ENCODE measurements at regions not wholly inside any gene's neighbourhood (a gene's known extent, or its start where the extent isn't known, plus 50 kb on each side); places are given as distances from the start of the nearest gene placed in this dataset.
A peak's percentile ranks its signal among the peaks of the same experiment; 100 is the strongest.

DNA sequence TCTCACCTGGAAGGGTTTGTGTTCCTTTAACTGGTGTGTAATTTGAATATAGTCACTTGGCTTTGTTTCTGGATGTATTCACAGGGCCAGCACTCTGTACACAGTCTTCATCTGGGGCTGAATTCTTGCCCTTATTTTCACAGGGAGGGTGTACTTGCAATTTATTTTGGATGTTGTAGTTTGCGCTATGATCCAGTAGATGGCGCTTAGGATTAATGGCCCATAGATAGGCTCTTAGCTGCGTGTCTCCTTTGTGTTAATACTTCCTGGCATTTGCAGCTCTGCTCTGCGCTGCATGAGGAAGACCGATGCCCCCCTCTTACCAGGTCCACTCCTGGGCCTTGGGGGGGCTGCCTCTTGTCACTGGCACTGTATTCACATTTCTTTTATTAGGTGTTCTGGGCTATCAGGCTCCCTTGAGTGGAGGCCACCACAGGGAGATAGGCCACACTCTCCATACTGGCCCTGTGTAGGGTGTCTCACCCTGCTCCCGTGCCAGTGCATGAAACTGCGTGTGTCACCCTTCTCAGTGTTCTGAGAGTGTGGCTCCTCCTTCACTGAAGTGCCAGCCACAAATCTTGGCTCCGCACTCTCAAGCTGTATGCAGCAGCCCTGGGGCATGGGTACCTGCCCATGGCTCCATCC lies 562.2 kb downstream of the ZIC3 start:
- no peak overlapping the region for H3K9ac ChIP-seq (ENCODE audit: low read length)
- ATAC-seq: no peak
- no peaks in the 10 kb centered on the region for H3K9me3 ChIP-seq (ENCODE audit: control insufficient read depth in 1 of 2, insufficient read depth in 1 of 2, low read depth in 1 of 2, low read length in 2 of 2)
- H3K27ac ChIP-seq (ENCODE audit: low read depth, low read length): no peak overlapping the region
- TF ChIP-seq SIN3A (IDR thresholded peaks at IDR 0.05; ENCODE audit: low read depth): no peak
- TF ChIP-seq, protein P1, sequence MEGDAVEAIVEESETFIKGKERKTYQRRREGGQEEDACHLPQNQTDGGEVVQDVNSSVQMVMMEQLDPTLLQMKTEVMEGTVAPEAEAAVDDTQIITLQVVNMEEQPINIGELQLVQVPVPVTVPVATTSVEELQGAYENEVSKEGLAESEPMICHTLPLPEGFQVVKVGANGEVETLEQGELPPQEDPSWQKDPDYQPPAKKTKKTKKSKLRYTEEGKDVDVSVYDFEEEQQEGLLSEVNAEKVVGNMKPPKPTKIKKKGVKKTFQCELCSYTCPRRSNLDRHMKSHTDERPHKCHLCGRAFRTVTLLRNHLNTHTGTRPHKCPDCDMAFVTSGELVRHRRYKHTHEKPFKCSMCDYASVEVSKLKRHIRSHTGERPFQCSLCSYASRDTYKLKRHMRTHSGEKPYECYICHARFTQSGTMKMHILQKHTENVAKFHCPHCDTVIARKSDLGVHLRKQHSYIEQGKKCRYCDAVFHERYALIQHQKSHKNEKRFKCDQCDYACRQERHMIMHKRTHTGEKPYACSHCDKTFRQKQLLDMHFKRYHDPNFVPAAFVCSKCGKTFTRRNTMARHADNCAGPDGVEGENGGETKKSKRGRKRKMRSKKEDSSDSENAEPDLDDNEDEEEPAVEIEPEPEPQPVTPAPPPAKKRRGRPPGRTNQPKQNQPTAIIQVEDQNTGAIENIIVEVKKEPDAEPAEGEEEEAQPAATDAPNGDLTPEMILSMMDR (IDR thresholded peaks at IDR 0.05 in 2 of 3, conservative IDR thresholded peaks at IDR 0.05 in 1 of 3; ENCODE audit: borderline replicate concordance in 1 of 3, insufficient read depth in 1 of 3, low read depth in 2 of 3, low read length in 2 of 3): peak in 2 of 3 experiments; percentile 21 to 47; a peak in 2 of 6 replicates
- no TSS peak for BruUV-seq (replicated peaks)
- no peaks in the 10 kb centered on the region for H3K79me2 ChIP-seq (ENCODE audit: insufficient read depth, low read length)
- H3K4me2 ChIP-seq (ENCODE audit: low read length): no peak overlapping the region
- no peaks in the 10 kb centered on the region for H3K4me1 ChIP-seq (ENCODE audit: control insufficient read depth in 1 of 2, insufficient read depth in 2 of 2, low read length in 2 of 2)
- POLR2A ChIA-PET: no interaction called here
- H3K36me3 ChIP-seq (ENCODE audit: control insufficient read depth in 1 of 2, insufficient read depth in 2 of 2, low read length in 2 of 2): no peaks in the 10 kb centered on the region
- DNase-seq (ENCODE audit: low read depth, low spot score): peak; percentile 1
- RAD21 ChIA-PET (ENCODE audit: low non-redundant PET in 1 of 2, low total read pairs in 2 of 2, uncharacterized antibody in 2 of 2, unreplicated experiment in 2 of 2): no interaction called here
- H4K20me1 ChIP-seq (ENCODE audit: insufficient read depth): no peaks in the 10 kb centered on the region
- H3K4me3 ChIP-seq (replicated peaks in 1 of 2; ENCODE audit: low read depth in 1 of 2, low read length in 2 of 2): no peak overlapping the region
- H3K9me2 ChIP-seq (ENCODE audit: insufficient read depth): no peaks in the 10 kb centered on the region
- intact Hi-C loops (cut with micrococcal nuclease): loop anchor here (2.0 to 5.0 kb wide), 2 partner anchors 617 to 1429 kb away; no protein-coding TSS in a partner anchor
- no peaks in the 10 kb centered on the region for H3K27me3 ChIP-seq (ENCODE audit: insufficient read depth, low read length)
- no peak overlapping the region for H2AFZ ChIP-seq (ENCODE audit: low read depth, low read length, poor library complexity, severe bottlenecking)
- CTCF ChIA-PET: no interaction called here

- Histone ChIP-seq H3K4me3 (replicated peaks in 1 of 2; ENCODE audit: low read depth in 1 of 2, low read length in 2 of 2) (no peak overlapping the region), H3K27ac (ENCODE audit: low read depth, low read length) (no peak overlapping the region), H3K4me2 (ENCODE audit: low read length) (no peak overlapping the region), H4K20me1 (ENCODE audit: insufficient read depth) (no peaks in the 10 kb centered on the region), H3K9me3 (ENCODE audit: control insufficient read depth in 1 of 2, insufficient read depth in 1 of 2, low read depth in 1 of 2, low read length in 2 of 2) (no peaks in the 10 kb centered on the region), H3K4me1 (ENCODE audit: control insufficient read depth in 1 of 2, insufficient read depth in 2 of 2, low read length in 2 of 2) (no peaks in the 10 kb centered on the region), H3K36me3 (ENCODE audit: control insufficient read depth in 1 of 2, insufficient read depth in 2 of 2, low read length in 2 of 2) (no peaks in the 10 kb centered on the region), H3K79me2 (ENCODE audit: insufficient read depth, low read length) (no peaks in the 10 kb centered on the region), H3K9me2 (ENCODE audit: insufficient read depth) (no peaks in the 10 kb centered on the region), H3K27me3 (ENCODE audit: insufficient read depth, low read length) (no peaks in the 10 kb centered on the region), H3K9ac (ENCODE audit: low read length) (no peak overlapping the region), H2AFZ (ENCODE audit: low read depth, low read length, poor library complexity, severe bottlenecking) (no peak overlapping the region)
- intact Hi-C loops (cut with micrococcal nuclease): no loop called here
- ChIA-PET RAD21 (ENCODE audit: low non-redundant PET in 1 of 2, low total read pairs in 2 of 2, uncharacterized antibody in 2 of 2, unreplicated experiment in 2 of 2) (no interaction called here), POLR2A (no interaction called here), CTCF (no interaction called here)
- ATAC-seq (no peak), DNase-seq (ENCODE audit: low read depth, low spot score) (no peak)
- BruUV-seq (replicated peaks): no TSS peak
- TF ChIP-seq ZFX (IDR thresholded peaks at IDR 0.05): no peak
- no peak for TF ChIP-seq EGR1 (IDR thresholded peaks at IDR 0.05; ENCODE audit: low read depth)
- no peak for TF ChIP-seq TCF7L2 (IDR thresholded peaks at IDR 0.05; ENCODE audit: borderline replicate concordance, extremely low read depth, insufficient read depth, insufficient read length)
- no peak for TF ChIP-seq ZNF274 (IDR thresholded peaks at IDR 0.05; ENCODE audit: low read depth, low read length)
- TF ChIP-seq POLR2AphosphoS5 (IDR thresholded peaks at IDR 0.05; ENCODE audit: low read depth, low read length): no peak
- no peak for TF ChIP-seq SP1 (IDR thresholded peaks at IDR 0.05; ENCODE audit: low read depth)
- no peak for TF ChIP-seq POLR2A (IDR thresholded peaks at IDR 0.05; ENCODE audit: borderline replicate concordance, extremely low read depth, insufficient read depth, insufficient read length)
- no peak for TF ChIP-seq ZBTB33 (IDR thresholded peaks at IDR 0.05; ENCODE audit: extremely low read depth, insufficient replicate concordance, low read length)
- TF ChIP-seq CEBPB (IDR thresholded peaks at IDR 0.05; ENCODE audit: low read depth): no peak
- TF ChIP-seq, protein P1 (IDR thresholded peaks at IDR 0.05 in 2 of 3, conservative IDR thresholded peaks at IDR 0.05 in 1 of 3; ENCODE audit: borderline replicate concordance in 1 of 3, insufficient read depth in 1 of 3, low read depth in 2 of 3, low read length in 2 of 3): no peak
- no peak for TF ChIP-seq YY1 (IDR thresholded peaks at IDR 0.05; ENCODE audit: extremely low read depth, insufficient replicate concordance, low read depth, low read length)
- TF ChIP-seq EZH2 (IDR thresholded peaks at IDR 0.05): no peak
These were observed 560.8 kb downstream of the FGF13 start for GRCh38 chrX:138150709-138151108.
